ENCODE measurements at regions not wholly inside any gene's neighbourhood (a gene's known extent, or its start where the extent isn't known, plus 50 kb on each side); places are given as distances from the start of the nearest gene placed in this dataset.

DNA sequence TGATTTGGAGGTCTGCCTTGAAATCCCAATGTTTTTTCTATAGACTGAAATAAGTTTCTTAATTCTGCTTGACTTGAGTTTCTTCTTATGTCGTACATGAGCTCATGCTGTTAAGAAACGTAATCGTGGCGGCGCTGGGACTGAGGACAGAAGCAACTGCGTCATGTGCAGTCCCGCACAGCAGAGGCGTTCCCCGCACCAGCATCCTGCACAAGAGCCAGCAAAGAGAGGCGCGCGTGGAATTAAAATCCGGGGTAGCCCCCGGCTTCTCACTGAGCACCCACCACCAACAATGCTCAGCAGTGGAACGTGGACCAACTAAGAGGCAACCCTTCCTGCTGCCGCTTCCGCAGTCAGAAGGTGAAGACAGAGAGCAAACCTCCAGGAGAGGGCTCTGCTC is 496.2 kb upstream of the ADAMTS16 start:
- H3K27ac Mint-ChIP-seq, result no peak overlapping the region
- ChIA-PET POLR2A (no interaction called here), CTCF (no interaction called here)
- no peaks in the 10 kb centered on the region for H3K9me3 Mint-ChIP-seq (ENCODE audit: insufficient read depth)
- no peak overlapping the region for H3K4me3 Mint-ChIP-seq
- ATAC-seq (no peak), DNase-seq (no peak)
- H3K4me1 Mint-ChIP-seq (ENCODE audit: low read depth), result no peaks in the 10 kb centered on the region
- H3K36me3 Mint-ChIP-seq (ENCODE audit: low read depth), result no peaks in the 10 kb centered on the region
- H3K27me3 Mint-ChIP-seq (ENCODE audit: low read depth), result no peaks in the 10 kb centered on the region

DNA sequence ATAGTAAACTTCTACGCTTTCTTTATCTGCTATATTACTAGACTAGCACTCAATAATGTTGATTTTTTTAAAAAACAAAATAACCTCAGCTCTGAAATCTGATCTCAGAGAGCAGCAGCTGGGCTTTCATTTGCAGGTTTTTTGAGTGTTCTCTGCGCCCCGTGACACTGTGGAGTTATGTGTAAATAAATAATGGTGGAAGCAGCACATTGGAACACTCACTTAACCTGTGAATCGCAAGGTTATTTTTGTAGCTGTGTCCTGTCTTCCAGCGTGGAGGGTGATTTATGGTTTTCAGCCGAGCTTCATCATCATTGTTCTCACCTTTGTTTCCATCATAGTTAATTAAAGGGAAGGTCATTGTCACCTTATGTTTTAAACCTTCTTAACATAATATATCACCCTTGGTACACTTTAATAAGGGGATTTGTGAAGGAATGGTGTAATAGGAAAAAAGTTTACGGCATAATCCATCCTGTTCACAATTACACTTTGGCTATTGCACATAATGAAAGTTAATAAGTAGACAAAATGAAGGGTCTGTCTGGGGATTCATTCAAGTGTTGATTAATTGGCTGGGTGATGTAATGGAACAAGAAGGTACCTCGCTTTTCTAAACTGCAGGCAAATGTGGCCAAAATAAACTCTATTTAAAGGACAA is 493.3 kb upstream of the ADAMTS16 start:
- no peaks in the 10 kb centered on the region for H3K36me3 Mint-ChIP-seq (ENCODE audit: low read depth)
- no peak overlapping the region for H3K4me3 Mint-ChIP-seq
- POLR2A ChIA-PET, result no interaction called here
- CTCF ChIA-PET, result no interaction called here
- H3K9me3 Mint-ChIP-seq (ENCODE audit: insufficient read depth), result peaks cover under 1% of the 10 kb centered on the region
- H3K27me3 Mint-ChIP-seq (ENCODE audit: low read depth), result no peaks in the 10 kb centered on the region
- no peak for DNase-seq
- H3K27ac Mint-ChIP-seq, result no peak overlapping the region
- no peak for ATAC-seq
- no peaks in the 10 kb centered on the region for H3K4me1 Mint-ChIP-seq (ENCODE audit: low read depth)

DNA sequence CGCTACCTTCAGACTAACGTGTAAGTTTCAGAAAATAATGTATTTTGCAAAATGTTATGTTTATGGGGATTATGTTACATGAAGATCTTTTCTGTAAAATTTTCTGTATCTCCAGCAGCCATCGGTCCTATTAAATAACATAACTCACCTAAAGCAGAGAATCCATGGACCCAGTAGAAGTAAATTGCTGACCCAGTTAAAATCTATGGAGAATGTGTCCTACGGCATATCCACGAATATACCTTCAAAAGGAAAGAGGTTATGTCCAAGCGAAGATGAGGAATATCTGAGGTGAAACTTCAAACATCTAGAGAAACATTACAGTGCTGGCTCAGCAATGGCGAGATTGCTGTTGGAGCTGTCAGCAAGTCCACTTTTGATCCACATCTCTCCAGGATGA is 492.2 kb upstream of the ADAMTS16 start:
- no peaks in the 10 kb centered on the region for H3K36me3 Mint-ChIP-seq (ENCODE audit: low read depth)
- H3K9me3 Mint-ChIP-seq (ENCODE audit: insufficient read depth), result peaks cover 4% of the 10 kb centered on the region
- ATAC-seq, result no peak
- ChIA-PET POLR2A (no interaction called here), CTCF (no interaction called here)
- DNase-seq, result no peak
- H3K4me3 Mint-ChIP-seq, result no peak overlapping the region
- no peaks in the 10 kb centered on the region for H3K27me3 Mint-ChIP-seq (ENCODE audit: low read depth)
- H3K27ac Mint-ChIP-seq, result no peak overlapping the region
- H3K4me1 Mint-ChIP-seq (ENCODE audit: low read depth), result no peaks in the 10 kb centered on the region

DNA sequence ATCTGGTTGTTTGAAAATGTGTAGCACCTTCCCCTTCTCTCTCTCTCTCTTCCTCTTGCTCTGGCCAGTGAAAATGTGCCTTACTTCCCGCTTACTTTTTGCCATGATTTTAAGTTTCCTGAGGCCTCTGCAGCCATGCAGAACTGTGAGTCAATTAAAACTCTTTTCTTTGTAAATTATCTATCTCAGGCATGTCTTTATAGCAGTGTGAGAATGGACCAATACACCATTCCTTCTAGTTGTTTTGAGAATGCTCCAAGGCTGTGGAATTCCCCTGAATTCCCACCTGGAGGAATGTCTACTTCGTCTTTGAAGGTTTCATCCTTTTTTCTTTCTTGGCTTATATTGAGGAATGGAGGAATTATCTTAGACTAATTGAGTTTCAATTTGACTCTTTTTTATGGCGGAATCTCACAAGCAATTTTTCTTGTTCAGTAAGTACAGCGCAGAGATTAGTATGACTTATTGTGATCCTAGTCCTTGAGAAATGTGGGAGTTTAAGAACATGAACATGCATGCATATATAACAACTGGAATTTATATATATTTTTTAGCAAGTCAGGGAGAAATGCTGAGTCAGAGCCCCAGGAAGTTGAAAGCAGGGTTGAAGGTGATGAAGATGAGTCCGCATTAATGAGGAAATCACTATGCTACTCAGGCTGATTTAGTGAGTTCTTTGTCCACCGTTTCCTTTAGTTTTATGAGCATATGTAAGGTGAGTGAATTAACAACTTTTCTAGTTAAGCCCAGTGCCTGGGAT is 488.1 kb upstream of the ADAMTS16 start:
- no peak overlapping the region for H3K4me3 Mint-ChIP-seq
- POLR2A ChIA-PET, result no interaction called here
- CTCF ChIA-PET, result no interaction called here
- no peak overlapping the region for H3K27ac Mint-ChIP-seq
- DNase-seq (no peak), ATAC-seq (no peak)
- no peaks in the 10 kb centered on the region for H3K4me1 Mint-ChIP-seq (ENCODE audit: low read depth)
- no peaks in the 10 kb centered on the region for H3K27me3 Mint-ChIP-seq (ENCODE audit: low read depth)
- peaks cover 4% of the 10 kb centered on the region for H3K9me3 Mint-ChIP-seq (ENCODE audit: insufficient read depth)
- no peaks in the 10 kb centered on the region for H3K36me3 Mint-ChIP-seq (ENCODE audit: low read depth)

DNA sequence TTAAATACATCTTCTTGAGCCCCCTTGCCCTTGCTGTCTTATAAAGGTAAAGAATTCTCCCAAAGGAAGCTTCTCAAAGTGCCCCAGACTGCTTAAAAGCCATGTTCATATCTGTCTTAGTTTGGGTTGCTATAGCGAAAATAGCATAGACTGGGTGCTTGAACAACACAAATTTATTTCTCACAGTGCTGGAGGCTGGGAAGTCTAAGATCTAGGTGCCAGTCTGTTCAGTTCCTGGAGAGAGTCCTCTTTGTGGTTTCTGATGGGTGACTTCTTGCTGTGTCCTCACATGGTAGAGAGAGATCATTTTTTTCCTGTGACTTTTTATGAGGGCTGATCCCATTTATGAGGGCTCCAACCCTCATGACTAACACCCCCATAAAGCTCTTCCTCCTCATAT is 486.7 kb upstream of the ADAMTS16 start:
- Mint-ChIP-seq H3K36me3 (ENCODE audit: low read depth) (no peaks in the 10 kb centered on the region), H3K27me3 (ENCODE audit: low read depth) (no peaks in the 10 kb centered on the region), H3K4me1 (ENCODE audit: low read depth) (no peaks in the 10 kb centered on the region), H3K9me3 (ENCODE audit: insufficient read depth) (peaks cover 4% of the 10 kb centered on the region), H3K27ac (no peak overlapping the region), H3K4me3 (no peak overlapping the region)
- no peak for DNase-seq
- no peak for ATAC-seq
- POLR2A ChIA-PET, result no interaction called here
- CTCF ChIA-PET, result no interaction called here

DNA sequence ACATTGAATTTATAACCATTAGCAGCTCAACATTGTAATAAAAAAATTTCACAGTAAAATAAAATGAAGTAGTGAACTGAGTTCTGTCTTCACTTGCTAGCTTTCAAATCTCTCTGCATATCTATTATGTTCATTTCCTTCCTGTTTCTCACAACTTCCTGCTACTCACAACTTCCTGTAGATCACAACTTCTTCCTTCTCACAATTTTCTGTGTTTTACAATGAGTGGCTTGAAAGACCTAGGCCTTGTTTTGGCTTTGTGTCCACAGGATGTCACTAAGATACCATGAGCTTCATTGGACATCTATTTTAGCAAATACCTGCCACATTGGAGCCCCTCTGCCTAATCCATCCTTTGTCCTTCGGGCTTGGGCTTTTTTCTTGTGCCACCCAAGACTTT is 480.3 kb upstream of the ADAMTS16 start:
- ATAC-seq (no peak), DNase-seq (no peak)
- POLR2A ChIA-PET, result no interaction called here
- Mint-ChIP-seq H3K4me1 (ENCODE audit: low read depth) (no peaks in the 10 kb centered on the region), H3K27me3 (ENCODE audit: low read depth) (no peaks in the 10 kb centered on the region), H3K4me3 (no peak overlapping the region), H3K9me3 (ENCODE audit: insufficient read depth) (no peaks in the 10 kb centered on the region), H3K27ac (no peak overlapping the region), H3K36me3 (ENCODE audit: low read depth) (no peaks in the 10 kb centered on the region)
- CTCF ChIA-PET, result no interaction called here

DNA sequence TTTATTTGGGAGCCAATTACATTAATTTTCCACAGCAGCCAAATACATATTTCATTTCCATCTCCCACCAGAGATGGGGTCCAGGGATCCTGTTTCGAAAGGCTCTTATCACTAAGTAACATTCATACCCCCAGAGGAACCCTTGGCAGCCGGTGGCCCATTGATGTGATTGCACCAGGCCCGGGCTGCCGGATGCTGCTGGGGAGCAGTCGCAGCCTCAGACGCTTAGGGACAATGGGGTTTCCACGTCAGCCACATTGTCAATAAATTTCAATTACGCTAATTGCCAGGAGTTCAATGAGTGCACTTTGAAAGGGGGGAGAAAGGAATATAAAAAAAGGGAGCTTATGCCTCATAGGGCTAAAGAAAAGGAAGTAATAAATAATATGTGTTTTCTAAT is 478.8 kb upstream of the ADAMTS16 start:
- no peaks in the 10 kb centered on the region for H3K4me1 Mint-ChIP-seq (ENCODE audit: low read depth)
- ATAC-seq (no peak), DNase-seq (no peak)
- no peaks in the 10 kb centered on the region for H3K27me3 Mint-ChIP-seq (ENCODE audit: low read depth)
- no peaks in the 10 kb centered on the region for H3K36me3 Mint-ChIP-seq (ENCODE audit: low read depth)
- ChIA-PET POLR2A (no interaction called here), CTCF (no interaction called here)
- no peak overlapping the region for H3K27ac Mint-ChIP-seq
- H3K4me3 Mint-ChIP-seq, result no peak overlapping the region
- H3K9me3 Mint-ChIP-seq (ENCODE audit: insufficient read depth), result no peaks in the 10 kb centered on the region

DNA sequence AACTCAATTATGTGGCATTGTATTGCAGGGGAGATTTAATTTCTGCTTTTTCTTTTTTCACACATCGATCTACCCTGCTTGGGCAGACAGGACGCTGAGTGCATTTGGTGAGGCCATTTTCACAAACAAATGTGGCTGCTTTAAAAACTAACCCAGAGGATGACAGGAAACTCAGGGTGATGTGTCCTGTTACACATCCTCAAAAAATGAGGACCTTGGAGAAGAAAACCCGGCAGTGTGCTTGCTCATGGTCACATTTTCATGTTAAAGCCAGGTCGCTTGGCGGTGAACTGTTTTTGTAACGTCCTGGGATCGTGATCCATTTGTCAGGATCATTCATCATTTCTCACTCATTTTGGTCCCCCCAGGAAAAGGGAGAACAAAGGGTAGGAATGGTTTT is 478.3 kb upstream of the ADAMTS16 start:
- H3K4me3 Mint-ChIP-seq, result no peak overlapping the region
- no peaks in the 10 kb centered on the region for H3K4me1 Mint-ChIP-seq (ENCODE audit: low read depth)
- POLR2A ChIA-PET, result no interaction called here
- ATAC-seq (no peak), DNase-seq (no peak)
- H3K36me3 Mint-ChIP-seq (ENCODE audit: low read depth), result no peaks in the 10 kb centered on the region
- no peak overlapping the region for H3K27ac Mint-ChIP-seq
- H3K27me3 Mint-ChIP-seq (ENCODE audit: low read depth), result no peaks in the 10 kb centered on the region
- H3K9me3 Mint-ChIP-seq (ENCODE audit: insufficient read depth), result no peaks in the 10 kb centered on the region
- CTCF ChIA-PET, result no interaction called here

DNA sequence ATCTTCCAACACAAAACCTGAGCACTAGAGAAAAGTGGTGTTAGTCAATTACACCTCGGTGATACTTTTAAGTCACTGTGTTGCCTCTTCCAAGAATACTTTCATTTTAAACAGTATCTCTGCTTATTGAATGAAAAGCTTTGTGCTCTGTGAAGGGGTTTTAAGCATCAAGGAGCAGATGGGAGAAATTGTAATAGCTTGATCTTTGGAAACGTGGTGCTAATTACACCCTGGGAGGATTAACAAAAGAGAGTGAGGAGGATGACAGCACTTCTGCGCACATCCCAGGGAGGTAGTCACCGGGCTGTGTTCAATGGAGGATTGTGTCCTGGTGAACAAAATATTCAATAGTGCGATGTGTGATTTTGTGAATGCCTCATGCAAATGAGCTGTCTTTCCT is 477.4 kb upstream of the ADAMTS16 start:
- Mint-ChIP-seq H3K9me3 (ENCODE audit: insufficient read depth) (no peaks in the 10 kb centered on the region), H3K4me1 (ENCODE audit: low read depth) (no peaks in the 10 kb centered on the region), H3K4me3 (no peak overlapping the region), H3K27ac (no peak overlapping the region), H3K27me3 (ENCODE audit: low read depth) (no peaks in the 10 kb centered on the region), H3K36me3 (ENCODE audit: low read depth) (no peaks in the 10 kb centered on the region)
- DNase-seq, result no peak
- ChIA-PET CTCF (no interaction called here), POLR2A (no interaction called here)
- no peak for ATAC-seq

DNA sequence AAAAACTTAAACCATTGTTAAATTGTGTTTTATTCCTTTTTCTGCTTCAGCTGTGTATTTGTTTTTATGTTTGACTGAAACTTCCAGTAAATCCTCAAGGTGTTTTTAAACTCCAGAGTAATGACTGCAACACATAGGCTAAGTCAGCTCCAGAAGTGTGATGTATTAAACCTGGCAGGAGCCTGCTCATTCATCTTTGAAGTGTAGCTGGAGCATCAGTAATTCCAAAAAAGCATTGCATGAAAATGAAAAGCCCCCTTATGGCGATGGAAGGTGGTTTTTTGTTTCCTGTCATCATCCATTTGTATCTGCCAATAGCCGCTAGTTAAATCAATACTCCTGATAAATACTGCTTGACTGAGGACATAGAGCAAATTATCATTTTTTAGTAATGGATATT is 474.2 kb upstream of the ADAMTS16 start:
- DNase-seq (no peak), ATAC-seq (no peak)
- H3K36me3 Mint-ChIP-seq (ENCODE audit: low read depth), result no peaks in the 10 kb centered on the region
- no peaks in the 10 kb centered on the region for H3K9me3 Mint-ChIP-seq (ENCODE audit: insufficient read depth)
- no peak overlapping the region for H3K27ac Mint-ChIP-seq
- ChIA-PET CTCF (no interaction called here), POLR2A (no interaction called here)
- H3K4me1 Mint-ChIP-seq (ENCODE audit: low read depth), result no peaks in the 10 kb centered on the region
- no peaks in the 10 kb centered on the region for H3K27me3 Mint-ChIP-seq (ENCODE audit: low read depth)
- no peak overlapping the region for H3K4me3 Mint-ChIP-seq

DNA sequence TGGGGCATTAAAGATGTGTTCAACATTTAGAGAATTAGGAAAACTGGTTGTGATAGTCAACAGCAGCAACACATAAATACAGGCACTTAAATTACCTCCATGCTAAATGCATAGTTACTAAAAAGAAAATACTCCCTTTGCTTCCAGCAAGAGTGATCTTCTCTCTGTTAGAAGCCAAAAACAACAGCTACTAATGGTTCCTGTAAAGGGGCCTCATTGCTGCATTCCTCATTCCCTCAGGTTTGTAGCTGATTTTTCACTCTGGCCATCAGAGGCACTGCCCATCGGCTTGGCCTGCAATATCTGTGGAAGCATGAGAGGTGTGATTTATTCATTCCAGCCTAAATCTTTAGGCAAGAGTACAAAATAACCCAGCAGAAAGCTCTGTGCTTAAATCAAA is 466.0 kb upstream of the ADAMTS16 start:
- Mint-ChIP-seq H3K27ac (no peak overlapping the region), H3K4me1 (ENCODE audit: low read depth) (no peaks in the 10 kb centered on the region), H3K36me3 (ENCODE audit: low read depth) (no peaks in the 10 kb centered on the region), H3K4me3 (no peak overlapping the region), H3K27me3 (ENCODE audit: low read depth) (no peaks in the 10 kb centered on the region), H3K9me3 (ENCODE audit: insufficient read depth) (no peaks in the 10 kb centered on the region)
- POLR2A ChIA-PET, result no interaction called here
- DNase-seq (no peak), ATAC-seq (no peak)
- CTCF ChIA-PET, result no interaction called here

DNA sequence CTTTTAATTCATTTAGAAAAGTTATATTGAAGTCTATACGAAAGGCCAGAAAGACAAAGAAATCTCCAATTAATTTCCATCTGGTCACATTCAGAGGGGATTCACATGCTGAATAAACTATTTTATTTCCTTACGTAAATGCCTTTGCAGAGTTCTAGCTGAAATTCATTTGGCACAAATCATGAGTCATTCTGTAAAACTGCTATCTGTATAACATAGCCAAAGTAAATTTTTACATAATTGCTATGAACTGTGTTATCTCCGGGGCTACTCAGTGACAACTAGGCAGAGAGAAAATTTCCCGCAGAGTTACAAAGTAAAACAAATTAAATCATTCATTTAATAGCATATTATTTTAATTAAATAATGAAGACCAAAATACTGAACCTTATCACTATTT is 463.2 kb upstream of the ADAMTS16 start:
- no peak for ATAC-seq

DNA sequence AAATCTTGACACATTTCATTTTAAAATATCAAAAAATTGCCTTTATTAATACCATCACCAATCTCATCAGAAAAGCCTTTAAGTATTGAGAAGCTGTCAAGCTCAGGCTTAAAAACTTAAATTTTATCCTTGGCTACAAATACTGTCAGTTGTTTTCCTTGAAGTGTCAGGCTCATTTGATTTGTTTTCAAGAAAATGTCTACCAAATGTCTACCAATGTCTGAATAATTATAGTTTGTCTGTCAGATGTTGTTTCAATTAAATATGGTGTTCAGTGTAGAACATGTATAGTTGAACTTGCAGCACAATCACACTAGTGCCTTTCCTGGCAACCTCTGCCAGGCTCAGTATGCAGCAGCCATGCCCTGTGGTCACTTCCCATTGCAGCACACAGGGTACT is 455.2 kb upstream of the ADAMTS16 start:
- ATAC-seq, result no peak
- H3K4me3 Mint-ChIP-seq, result no peak overlapping the region
- no peak overlapping the region for H3K27ac Mint-ChIP-seq
- POLR2A ChIA-PET, result no interaction called here
- no peaks in the 10 kb centered on the region for H3K4me1 Mint-ChIP-seq (ENCODE audit: low read depth)
- H3K9me3 Mint-ChIP-seq (ENCODE audit: insufficient read depth), result peaks cover 11% of the 10 kb centered on the region
- no peaks in the 10 kb centered on the region for H3K27me3 Mint-ChIP-seq (ENCODE audit: low read depth)
- no peaks in the 10 kb centered on the region for H3K36me3 Mint-ChIP-seq (ENCODE audit: low read depth)
- DNase-seq, result no peak
- CTCF ChIA-PET, result no interaction called here

More for the DNA sequence above, 463.2 kb upstream of the ADAMTS16 start:
- ChIA-PET CTCF (no interaction called here), POLR2A (no interaction called here)
- H3K27me3 Mint-ChIP-seq (ENCODE audit: low read depth), result no peaks in the 10 kb centered on the region
- no peak for DNase-seq
- no peak overlapping the region for H3K27ac Mint-ChIP-seq
- no peaks in the 10 kb centered on the region for H3K36me3 Mint-ChIP-seq (ENCODE audit: low read depth)
- H3K4me3 Mint-ChIP-seq, result no peak overlapping the region
- peaks cover 8% of the 10 kb centered on the region for H3K9me3 Mint-ChIP-seq (ENCODE audit: insufficient read depth)
- no peaks in the 10 kb centered on the region for H3K4me1 Mint-ChIP-seq (ENCODE audit: low read depth)
